Activated naive CD4-positive, alpha-beta T cell treated with anti-CD3 and anti-CD28 coated beads, Interleukin-2, amount 50 U/mL, for 72 hours (primary cell): ENCODE measurements at regions not wholly inside any gene's neighbourhood (a gene's known extent, or its start where the extent isn't known, plus 50 kb on each side); places are given as distances from the start of the nearest gene placed in this dataset.
A peak's percentile ranks its signal among the peaks of the same experiment; 100 is the strongest.

Experiments
- ATAC-seq, 2 donors: fragments of 150-1000 bp; cut with Tn5 transposase; 2 replicates each; pipeline ENCODE4 v1.10.0; 2021; ENCODE audit warnings: mild to moderate bottlenecking in 2 of 2, moderate library complexity in 2 of 2
- DNase-seq, 2 donors: peaks; one replicate each; pipeline ENCODE4 v3.0.0; 2021 to 2022; ENCODE audit warnings: low spot score in 2 of 2
- H3K27ac Mint-ChIP-seq, 2 donors: one replicate each; pipeline ENCODE4 v1.8.0; 2022; ENCODE audit warnings: mild to moderate bottlenecking in 2 of 2, mixed read lengths in 2 of 2
- H3K36me3 Mint-ChIP-seq, 2 donors: one replicate each; pipeline ENCODE4 v1.8.0; 2022; ENCODE audit warnings: mixed read lengths in 2 of 2
- H3K9me3 Mint-ChIP-seq, 2 donors: one replicate each; pipeline ENCODE4 v1.8.0; 2022; ENCODE audit warnings: mixed read lengths in 2 of 2

DNA sequence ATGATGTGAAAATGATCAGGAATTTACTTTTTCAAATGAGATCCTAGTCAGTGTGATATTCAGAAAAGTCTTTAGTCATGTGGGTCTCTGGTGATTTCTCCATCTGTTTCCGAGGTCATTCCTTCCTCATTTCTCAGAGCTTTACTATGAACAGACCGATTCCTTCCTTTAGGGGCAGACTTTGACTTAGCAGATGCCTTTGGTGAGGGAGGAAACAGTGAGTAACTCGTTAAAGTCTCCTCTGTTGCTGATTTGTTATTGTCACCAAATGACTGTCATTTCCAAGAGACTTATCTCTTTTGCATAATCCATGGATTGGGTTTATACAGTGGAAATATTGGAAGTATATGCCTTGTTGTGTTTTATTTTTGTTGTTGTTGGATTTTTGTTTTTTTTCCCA is 76.2 kb upstream of the CD99 start:
- peak; percentile 75 to 80 for ATAC-seq
- peak overlapping the region in 1 of 2 donors; percentile 16 for H3K27ac Mint-ChIP-seq
- DNase-seq = no peak
- H3K9me3 Mint-ChIP-seq = no peaks in the 10 kb centered on the region
- peaks cover 42 to 71% of the 10 kb centered on the region in 2 donors for H3K36me3 Mint-ChIP-seq

DNA sequence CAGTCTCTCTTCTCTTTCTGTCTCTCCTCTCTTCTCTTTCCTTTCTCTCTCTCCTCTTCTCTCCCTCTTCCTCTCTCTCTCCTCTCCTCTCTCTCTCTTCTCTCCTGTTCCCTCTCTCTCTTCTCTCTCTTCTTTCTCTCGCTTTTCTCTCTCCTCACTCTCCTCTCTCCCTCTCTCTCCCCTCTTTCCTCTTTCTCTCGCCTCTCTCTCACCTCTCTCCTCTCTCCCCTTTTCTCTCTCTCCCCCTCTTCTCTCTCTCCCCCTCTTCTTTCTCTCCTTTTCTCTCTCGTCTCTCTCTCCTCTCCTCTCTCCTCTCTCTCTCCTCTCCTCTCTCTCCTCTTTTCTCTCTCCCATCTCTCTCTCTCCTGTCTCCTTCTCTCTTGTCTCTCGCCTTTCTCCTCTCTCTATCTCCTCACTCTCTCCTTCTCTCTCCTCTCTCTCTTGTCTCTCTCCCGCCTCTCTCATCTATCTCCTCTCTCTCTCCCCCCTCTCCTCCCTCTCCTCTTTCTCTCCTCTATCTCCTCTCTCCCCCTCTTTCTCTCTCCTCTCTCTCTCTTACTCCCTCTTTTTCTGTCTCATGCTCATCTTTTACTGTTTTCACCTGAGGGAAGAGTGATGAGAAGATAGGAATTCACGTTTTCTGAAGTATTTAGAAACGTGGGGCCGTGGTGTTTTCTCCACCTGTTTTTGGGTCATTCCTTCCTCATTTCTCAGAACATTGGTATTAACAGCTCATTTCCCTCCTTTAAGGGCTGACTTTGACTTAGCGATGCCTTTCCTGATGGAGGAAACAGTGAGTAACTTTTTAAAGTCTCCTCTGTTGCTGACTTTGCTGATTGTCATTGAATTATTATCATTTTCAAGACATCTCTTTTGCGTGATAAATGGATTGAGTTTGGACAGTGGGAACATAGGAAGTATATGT is 80.6 kb upstream of the CD99 start:
- H3K27ac Mint-ChIP-seq = peak overlapping the region; percentile 33 to 87
- ATAC-seq (no peak), DNase-seq (no peak)
- peaks cover 23 to 60% of the 10 kb centered on the region in 2 donors for H3K36me3 Mint-ChIP-seq
- peaks cover 7 to 8% of the 10 kb centered on the region in 2 donors for H3K9me3 Mint-ChIP-seq

DNA sequence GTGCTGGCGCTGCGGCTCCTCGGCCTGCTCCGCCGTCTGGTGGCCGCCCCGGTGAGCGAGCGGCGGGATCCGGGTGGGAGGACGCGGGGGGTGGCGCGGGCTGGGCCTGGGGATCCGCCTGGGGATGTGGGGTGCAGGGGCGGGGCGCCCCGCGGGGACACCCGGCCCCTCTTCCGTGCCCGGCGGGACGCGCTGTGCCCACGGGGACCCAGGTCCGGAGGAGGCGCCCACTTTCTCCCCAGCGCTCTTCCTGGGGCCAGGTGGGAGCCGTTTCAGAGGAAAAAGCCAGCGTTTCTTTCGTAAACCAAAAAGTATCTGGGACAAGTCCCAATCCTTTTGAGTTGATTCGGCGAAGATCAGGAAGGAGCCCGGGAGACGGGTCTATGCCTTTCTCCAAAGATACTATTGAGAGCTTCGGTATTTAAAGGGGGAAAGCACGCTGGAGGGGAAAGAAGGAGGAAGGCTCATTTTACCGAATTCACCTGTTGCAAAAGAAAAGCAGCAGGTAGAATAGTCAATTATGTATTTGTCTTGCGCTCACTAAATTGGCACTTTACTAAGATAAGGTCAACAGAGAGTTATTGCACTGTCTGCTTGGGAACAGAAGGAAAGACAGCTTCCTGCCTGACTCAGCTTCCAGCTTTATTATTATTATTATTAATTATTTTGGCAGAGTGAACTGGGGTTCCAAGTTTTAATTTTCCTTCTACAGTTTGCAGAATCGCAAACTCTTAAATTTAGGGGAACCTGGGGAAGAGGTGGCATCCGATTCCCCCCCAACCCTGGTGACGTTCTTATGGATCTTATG is 81.5 kb upstream of the CD99 start:
- DNase-seq = no peak
- ATAC-seq = no peak
- Mint-ChIP-seq H3K9me3 (peaks cover 7 to 8% of the 10 kb centered on the region in 2 donors), H3K36me3 (peaks cover 14 to 52% of the 10 kb centered on the region in 2 donors), H3K27ac (peak overlapping the region; percentile 83 to 87)

DNA sequence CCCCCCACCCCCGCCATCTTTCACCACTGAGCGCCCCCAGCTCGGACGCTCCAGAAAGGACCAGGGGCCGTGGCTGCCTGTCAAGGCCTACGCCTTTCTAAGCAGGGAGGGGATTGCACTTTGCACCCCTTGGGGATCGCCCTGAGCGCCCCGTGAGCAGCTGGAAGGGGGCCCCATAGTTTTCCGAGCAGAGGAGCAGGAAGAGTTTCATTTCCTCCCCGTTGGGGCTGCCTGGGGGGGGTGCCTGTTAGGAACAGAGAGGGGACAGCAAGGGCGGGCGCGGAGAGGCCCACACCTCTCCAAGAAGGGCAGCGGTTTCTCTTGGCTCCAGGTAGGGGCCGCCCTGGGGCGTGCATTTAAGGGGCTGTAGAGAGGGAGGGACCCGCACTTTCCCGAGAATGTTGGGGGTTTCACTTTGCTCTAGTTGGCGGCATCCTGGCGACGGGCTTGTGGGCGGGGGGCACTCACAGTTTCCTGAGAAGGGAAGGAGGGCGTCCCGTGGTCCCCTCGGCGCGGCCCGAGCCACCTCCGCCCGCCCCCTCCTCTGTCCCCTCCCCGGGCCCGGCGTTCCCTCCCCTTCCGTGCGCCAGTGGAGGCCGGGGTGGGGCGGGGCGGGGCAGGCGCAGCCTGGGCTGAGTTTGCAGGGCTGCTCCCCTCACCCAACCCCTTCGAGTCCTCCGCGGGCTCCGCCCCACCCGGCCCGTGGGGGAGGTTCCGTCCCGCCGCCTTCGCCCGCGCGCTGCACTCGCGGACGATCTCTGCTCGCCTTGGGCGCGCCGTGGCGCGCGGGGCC is 82.3 kb upstream of the CD99 start:
- peak overlapping the region; percentile 90 to 95 for H3K27ac Mint-ChIP-seq
- ATAC-seq (peak; percentile 93 to 98), DNase-seq (peak; percentile 81 to 88)
- peaks cover 13 to 49% of the 10 kb centered on the region in 2 donors for H3K36me3 Mint-ChIP-seq
- H3K9me3 Mint-ChIP-seq = peaks cover 7 to 8% of the 10 kb centered on the region in 2 donors

DNA sequence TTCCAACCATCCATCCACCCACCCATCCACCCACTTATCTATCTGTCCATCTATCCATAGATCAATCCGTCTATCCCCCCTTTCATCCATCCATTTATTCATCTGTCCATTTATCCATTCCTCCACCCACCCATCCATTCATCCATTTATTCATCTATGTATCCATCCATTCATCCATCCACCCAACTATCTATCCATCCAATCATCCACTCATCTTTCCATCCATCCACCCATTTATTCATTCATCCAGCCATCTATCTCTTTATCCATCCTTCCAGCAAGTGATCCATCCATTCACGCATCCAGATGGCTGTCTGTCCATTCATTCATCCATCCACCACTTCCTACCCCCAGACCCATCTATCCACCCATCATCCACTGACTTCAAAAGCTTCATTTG is 84.0 kb upstream of the CD99 start:
- Mint-ChIP-seq H3K9me3 (peaks cover 7 to 8% of the 10 kb centered on the region in 2 donors), H3K36me3 (peaks cover 8 to 35% of the 10 kb centered on the region in 2 donors), H3K27ac (no peak overlapping the region)
- ATAC-seq (no peak), DNase-seq (no peak)

DNA sequence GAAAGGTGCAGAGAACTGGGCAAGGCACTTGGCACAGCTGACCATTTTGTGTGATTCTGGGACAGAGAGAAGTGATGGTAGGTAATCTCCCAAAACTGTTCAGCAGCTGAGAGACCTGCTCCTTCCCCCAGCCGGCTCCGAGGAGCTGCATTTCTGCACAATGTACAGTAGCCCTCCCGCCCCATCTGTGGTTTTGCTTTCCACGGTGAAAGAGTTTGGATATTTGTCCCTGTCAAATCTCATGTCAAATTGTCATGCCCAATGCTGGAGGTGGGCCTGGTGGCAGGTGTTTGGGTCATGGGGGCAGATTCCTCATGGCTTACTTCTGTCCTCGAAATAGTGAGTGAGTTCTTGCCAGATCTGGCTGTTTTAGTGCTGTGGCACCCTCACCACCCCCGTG is 90.5 kb upstream of the CD99 start:
- H3K9me3 Mint-ChIP-seq = no peaks in the 10 kb centered on the region
- no peak for ATAC-seq
- no peaks in the 10 kb centered on the region for H3K36me3 Mint-ChIP-seq

DNA sequence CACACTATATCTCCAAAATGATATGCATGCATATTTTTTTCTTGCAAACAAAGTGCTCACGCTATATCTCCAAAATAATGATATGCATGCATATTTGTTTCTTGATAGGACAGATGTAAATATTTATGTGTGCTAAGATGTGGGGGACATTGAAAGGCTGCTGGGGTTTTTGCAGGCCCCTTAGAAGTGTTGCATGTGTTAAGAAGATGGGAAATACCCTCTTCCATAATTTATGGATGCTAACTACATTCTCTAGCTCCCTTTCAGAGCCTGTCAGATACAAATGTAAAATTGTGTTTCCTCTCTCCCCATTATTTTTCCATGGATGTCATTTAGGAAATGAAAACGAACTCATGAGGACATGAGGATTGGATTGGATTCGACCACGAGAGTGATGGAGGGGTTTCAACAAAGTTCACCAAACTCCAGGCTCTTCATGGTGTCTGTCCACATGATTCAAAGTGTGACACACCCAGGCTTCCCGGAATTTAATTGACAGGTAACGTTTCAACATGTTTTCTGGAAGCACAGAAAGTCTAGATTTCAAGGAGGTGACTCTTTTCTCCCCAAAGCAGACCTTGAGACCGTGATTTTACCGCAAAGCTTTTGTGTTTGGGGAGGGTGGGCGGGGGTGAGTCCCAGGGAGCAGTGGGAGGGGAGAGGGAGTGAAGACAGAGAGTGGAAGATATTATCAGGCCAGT is 94.4 kb upstream of the CD99 start:
- H3K36me3 Mint-ChIP-seq = no peaks in the 10 kb centered on the region
- ATAC-seq (no peak), DNase-seq (no peak)
- no peaks in the 10 kb centered on the region for H3K9me3 Mint-ChIP-seq
- H3K27ac Mint-ChIP-seq = no peak overlapping the region

More for the DNA sequence above, 90.5 kb upstream of the CD99 start:
- H3K27ac Mint-ChIP-seq = no peak overlapping the region
- DNase-seq = no peak

DNA sequence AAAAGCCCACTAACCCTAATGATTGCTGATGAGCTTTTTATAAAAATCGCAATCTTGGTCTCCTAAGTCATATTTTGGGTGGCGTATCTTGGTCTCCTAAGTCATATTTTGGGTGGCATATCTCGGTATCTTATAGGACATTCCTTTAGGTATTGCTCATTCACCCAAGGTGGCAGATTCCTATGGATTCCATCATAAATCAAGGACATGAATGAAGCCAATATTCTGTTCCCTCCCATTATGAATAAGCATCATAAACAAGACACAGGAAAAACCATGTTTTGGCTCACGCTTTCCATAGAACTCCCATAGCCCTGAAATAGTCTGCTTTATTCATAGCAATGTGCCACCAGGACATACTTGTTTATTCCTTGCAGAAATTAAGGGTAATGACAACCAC is 95.0 kb upstream of the CD99 start:
- H3K36me3 Mint-ChIP-seq = no peaks in the 10 kb centered on the region

DNA sequence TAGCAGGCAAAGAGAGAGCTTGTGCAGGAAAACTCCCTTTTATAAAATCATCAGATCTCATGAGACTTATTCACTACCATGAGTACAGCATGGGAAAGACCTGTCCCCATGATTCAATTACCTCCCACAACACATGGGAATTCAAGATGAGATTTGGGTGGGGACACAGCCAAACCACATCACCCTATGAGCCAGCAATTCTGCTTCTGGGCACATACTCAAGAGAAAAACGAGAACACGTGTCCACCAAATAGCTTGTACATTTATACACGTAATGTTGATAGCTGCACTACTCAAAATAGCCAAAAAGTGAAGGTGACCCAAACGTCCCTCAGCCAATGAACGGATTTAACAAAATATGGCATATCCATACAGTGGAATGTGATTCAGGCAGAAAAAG is 94.5 kb upstream of the DHRSX start:
- H3K27ac Mint-ChIP-seq = no peak overlapping the region
- ATAC-seq (no peak), DNase-seq (no peak)
- H3K36me3 Mint-ChIP-seq = no peaks in the 10 kb centered on the region
- H3K9me3 Mint-ChIP-seq = no peaks in the 10 kb centered on the region

More for the DNA sequence above, 95.0 kb upstream of the CD99 start:
- DNase-seq = no peak
- Mint-ChIP-seq H3K27ac (no peak overlapping the region), H3K9me3 (no peaks in the 10 kb centered on the region)
- no peak for ATAC-seq

DNA sequence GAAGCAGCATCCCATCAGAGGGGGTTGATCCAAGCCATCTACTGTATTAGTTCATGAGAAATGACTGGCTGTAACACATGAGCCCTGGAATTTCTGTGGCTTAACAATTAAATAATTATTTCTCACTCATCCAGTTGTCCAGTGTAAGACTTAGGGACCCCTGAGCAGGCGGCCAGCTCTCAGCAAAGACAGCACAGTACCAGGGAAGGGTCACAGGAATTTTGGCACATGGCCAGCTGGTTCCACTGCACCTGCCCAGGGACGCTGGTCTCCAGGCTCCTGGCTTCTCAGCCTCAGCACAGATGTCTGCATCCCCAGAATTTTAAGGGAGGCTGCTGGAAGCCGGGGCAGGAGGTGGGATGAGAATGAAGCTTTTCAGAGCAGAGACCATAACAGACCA is 93.7 kb upstream of the DHRSX start:
- DNase-seq = no peak
- Mint-ChIP-seq H3K36me3 (no peaks in the 10 kb centered on the region), H3K9me3 (no peaks in the 10 kb centered on the region), H3K27ac (no peak overlapping the region)
- ATAC-seq = no peak

DNA sequence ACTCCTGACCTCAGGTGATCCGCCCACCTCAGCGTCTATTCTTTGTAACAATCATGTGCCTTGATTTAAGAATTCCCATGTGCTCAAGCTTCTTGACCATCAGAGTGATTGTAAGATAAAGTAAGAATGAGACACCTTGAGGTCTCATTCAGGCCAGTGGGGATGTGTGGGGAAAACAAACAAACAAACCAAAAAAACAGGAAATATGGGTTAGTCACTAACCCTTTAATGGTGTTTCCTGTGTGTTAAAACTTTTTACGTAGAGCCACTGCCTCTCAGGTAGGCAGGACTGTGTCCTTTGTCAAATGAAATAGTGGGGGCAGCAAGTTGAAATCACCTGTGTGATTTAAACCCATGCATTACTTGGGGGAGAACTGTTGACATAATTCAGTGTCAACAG is 91.5 kb upstream of the DHRSX start:
- Mint-ChIP-seq H3K27ac (no peak overlapping the region), H3K9me3 (no peaks in the 10 kb centered on the region), H3K36me3 (no peaks in the 10 kb centered on the region)
- DNase-seq (no peak), ATAC-seq (no peak)

DNA sequence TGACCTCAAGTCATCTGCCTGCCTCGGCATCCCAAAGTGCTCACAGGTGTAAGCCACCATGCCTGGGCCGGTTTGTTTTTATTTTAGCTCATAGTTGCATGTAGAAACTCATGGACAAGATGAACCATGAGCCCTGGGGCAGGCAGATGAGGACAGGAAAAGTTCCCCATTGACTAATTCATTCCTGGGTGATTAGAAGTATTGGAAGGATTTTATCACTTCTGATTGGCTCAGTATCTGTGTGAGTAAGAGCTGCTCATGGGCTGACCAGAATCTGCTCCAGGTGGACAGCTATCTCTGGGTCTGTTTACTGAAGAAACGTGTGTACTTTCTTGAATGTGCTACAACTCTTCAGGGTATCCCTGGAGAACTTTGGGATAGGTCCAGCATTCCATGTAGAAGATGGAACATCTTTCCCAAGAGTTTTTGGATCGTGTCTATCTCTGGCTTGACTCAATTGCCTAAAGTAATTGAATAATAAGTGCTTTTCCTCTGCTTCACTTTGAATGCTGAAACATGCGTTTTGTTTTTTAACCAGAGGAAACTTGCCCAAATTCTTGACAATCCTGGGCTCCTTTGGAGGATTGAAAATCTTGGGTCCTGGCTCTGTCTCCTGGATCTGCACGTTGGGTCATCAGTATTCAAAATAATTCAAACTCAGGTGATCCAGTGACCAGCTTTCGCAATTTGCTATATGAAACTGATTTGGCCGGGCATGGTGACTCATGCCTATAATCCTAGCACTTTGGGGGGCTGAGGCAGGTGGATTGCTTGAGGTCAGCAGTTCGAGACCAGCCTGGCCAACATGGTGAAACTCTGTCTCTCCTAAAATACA is 88.6 kb upstream of the DHRSX start:
- no peak for ATAC-seq
- H3K27ac Mint-ChIP-seq = no peak overlapping the region

DNA sequence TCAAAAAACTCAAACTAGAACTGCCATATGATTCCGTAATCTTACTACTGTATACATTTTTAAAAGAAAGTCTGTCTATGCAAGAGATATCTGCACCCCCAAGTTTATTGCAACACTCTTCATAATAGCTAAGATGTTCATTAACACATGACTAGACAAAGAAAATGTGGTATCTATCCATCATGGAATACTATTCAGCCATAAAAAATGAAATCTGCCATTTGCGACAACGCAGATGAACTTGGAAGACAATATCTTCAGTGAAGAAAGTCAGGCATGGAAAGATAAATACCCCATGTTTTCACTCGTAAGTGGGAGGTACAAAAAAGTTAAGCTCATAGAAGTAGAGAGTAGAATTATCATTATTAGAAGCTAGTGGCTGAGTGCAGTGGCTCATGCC is 87.3 kb upstream of the DHRSX start:
- no peaks in the 10 kb centered on the region for H3K9me3 Mint-ChIP-seq

More for the DNA sequence above, 88.6 kb upstream of the DHRSX start:
- Mint-ChIP-seq H3K36me3 (peaks cover 0 to 6% of the 10 kb centered on the region in 2 donors), H3K9me3 (no peaks in the 10 kb centered on the region)
- no peak for DNase-seq

DNA sequence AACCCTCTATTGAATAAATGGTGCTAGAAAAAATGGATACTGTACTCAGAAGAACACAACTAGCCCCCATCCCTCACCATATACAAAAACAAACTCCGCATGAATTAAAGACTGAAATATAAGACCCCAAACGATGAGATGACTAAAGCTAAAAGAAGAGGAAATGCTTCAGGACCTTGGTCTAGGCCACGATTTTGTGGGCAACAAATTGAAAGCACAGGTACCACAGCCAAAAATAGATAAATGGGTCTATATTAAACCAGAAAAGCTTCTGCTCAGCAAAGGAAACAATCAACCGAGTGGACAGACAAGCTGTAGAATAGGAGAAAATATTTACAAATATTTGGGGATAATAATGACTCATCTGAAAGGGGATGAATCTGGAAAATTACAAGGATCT is 86.4 kb upstream of the DHRSX start:
- no peak overlapping the region for H3K27ac Mint-ChIP-seq
- H3K36me3 Mint-ChIP-seq = peaks cover 0 to 6% of the 10 kb centered on the region in 2 donors
- H3K9me3 Mint-ChIP-seq = no peaks in the 10 kb centered on the region
- DNase-seq (no peak), ATAC-seq (no peak)

More for the DNA sequence above, 87.3 kb upstream of the DHRSX start:
- Mint-ChIP-seq H3K27ac (no peak overlapping the region), H3K36me3 (peaks cover 0 to 6% of the 10 kb centered on the region in 2 donors)
- no peak for DNase-seq
- ATAC-seq = no peak

DNA sequence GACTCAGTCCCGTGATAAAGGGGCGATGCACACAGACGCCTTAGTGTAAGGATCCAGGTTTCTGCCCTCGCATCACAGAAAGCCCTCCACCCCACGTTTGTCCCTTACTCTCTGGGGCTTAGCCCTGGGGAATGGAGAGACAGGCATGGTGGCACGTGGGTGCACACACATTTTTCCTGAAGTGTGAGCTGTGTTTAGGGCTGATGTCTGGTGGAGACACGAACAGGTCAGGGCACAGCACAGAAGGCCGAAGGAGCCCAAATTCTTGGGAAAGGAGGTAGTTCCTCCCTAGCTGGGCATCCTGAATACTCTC is 84.3 kb upstream of the DHRSX start:
- DNase-seq (no peak), ATAC-seq (no peak)
- H3K27ac Mint-ChIP-seq = no peak overlapping the region
- H3K9me3 Mint-ChIP-seq = no peaks in the 10 kb centered on the region
- H3K36me3 Mint-ChIP-seq = peaks cover 0 to 6% of the 10 kb centered on the region in 2 donors
